Gastroesophageal sphincter (tissue), 4 donors: ENCODE measurements at regions not wholly inside any gene's neighbourhood (a gene's known extent, or its start where the extent isn't known, plus 50 kb on each side); places are given as distances from the start of the nearest gene placed in this dataset.

ENCODE experiments used
- ATAC-seq: fragments of 150-250 bp; one replicate; pipeline ENCODE4 v1.9.1; 2016; ENCODE audit warnings: mild to moderate bottlenecking, moderate library complexity
- H3K27ac ChIP-seq, 4 donors: fragments of 200-600 bp; sonication (generic) in 3 of 4; 1 replicate in 3 of 4; 2 replicates in 1 of 4; pipeline ENCODE4 v1.5.1; 2016 to 2019
- H3K27me3 ChIP-seq: fragments of 200-600 bp; sonication (generic); one replicate; pipeline ENCODE4 v1.5.1; 2019
- H3K36me3 ChIP-seq, 2 donors: fragments of 200-600 bp; sonication (generic); one replicate each; pipeline ENCODE4 v1.5.1; 2019; ENCODE audit warnings: control low read depth in 1 of 2
- H3K4me1 ChIP-seq, 3 donors: fragments of 200-600 bp; sonication (generic); 1 replicate in 2 of 3; 2 replicates in 1 of 3; pipeline ENCODE4 v1.5.1; 2016 to 2019; ENCODE audit warnings: control low read depth in 2 of 3
- H3K4me3 ChIP-seq, 2 donors: fragments of 200-600 bp; sonication (generic); one replicate each; pipeline ENCODE4 v1.5.1; 2019; ENCODE audit warnings: mild to moderate bottlenecking in 1 of 2, moderate library complexity in 1 of 2
- H3K9me3 ChIP-seq, 3 donors: fragments of 200-600 bp; sonication (generic); one replicate each; pipeline ENCODE4 v1.5.1; 2017 to 2019; ENCODE audit warnings: control low read depth in 2 of 3
- EP300 ChIP-seq: sonication (generic); formaldehyde crosslinking; IDR thresholded peaks from one replicate; pipeline ENCODE4 v1.6.1; 2017; ENCODE audit warnings: antibody characterized with exemption, mild to moderate bottlenecking
- POLR2A ChIP-seq, 2 donors: fragments of 450-650 bp; IDR thresholded peaks; one replicate each; pipeline ENCODE4 v1.6.1; 2017; ENCODE audit warnings: antibody characterized with exemption in 2 of 2, mild to moderate bottlenecking in 2 of 2, moderate library complexity in 1 of 2
- POLR2AphosphoS5 ChIP-seq: sonication (generic); formaldehyde crosslinking; IDR thresholded peaks from one replicate; pipeline ENCODE4 v1.6.1; 2017; ENCODE audit warnings: antibody characterized with exemption
- WGBS, 2 donors: methylation state at CpG; one replicate each; pipeline ENCODE4 v1.1.5; 2018; ENCODE audit warnings: low coverage in 1 of 2; 5-methylcytosine and 5-hydroxymethylcytosine counted together
- TF ChIP-seq, protein P1 (sequence below), 4 experiments: fragments of 200-600 bp in 2 of 4; fragments of 450-650 bp in 2 of 4; sonication (generic) in 1 of 4; IDR thresholded peaks; one replicate each; pipeline ENCODE4 v1.5.1; 2017 to 2019; ENCODE audit warnings: antibody characterized with exemption in 4 of 4, mild to moderate bottlenecking in 2 of 4, moderate library complexity in 2 of 4

DNA sequence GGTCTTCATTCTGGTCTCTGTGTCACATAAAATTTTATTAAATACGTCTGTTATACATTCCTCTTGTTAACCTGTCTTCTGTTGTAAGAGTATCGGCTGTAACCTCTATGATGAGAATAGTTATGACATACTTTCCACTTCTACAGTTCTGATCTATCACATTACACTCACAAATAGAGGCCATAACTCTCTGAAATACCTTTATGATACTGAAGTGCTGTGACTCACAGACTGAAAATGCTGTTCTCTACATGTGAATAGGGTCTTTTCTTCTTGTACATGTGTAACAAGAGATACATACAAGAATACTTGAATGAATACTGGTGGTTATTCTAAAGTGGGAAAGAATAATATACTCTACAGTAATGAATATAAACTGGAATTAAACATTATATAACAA, 1047.6 kb downstream of the TECRL start:
- Histone ChIP-seq H3K4me1 (no peaks in the 10 kb centered on the region), H3K27ac (no peak overlapping the region), H3K27me3 (no peaks in the 10 kb centered on the region), H3K4me3 (no peak overlapping the region), H3K36me3 (no peaks in the 10 kb centered on the region), H3K9me3 (no peaks in the 10 kb centered on the region)
- ATAC-seq = no peak
- no peak for TF ChIP-seq POLR2AphosphoS5
- TF ChIP-seq, protein P1, sequence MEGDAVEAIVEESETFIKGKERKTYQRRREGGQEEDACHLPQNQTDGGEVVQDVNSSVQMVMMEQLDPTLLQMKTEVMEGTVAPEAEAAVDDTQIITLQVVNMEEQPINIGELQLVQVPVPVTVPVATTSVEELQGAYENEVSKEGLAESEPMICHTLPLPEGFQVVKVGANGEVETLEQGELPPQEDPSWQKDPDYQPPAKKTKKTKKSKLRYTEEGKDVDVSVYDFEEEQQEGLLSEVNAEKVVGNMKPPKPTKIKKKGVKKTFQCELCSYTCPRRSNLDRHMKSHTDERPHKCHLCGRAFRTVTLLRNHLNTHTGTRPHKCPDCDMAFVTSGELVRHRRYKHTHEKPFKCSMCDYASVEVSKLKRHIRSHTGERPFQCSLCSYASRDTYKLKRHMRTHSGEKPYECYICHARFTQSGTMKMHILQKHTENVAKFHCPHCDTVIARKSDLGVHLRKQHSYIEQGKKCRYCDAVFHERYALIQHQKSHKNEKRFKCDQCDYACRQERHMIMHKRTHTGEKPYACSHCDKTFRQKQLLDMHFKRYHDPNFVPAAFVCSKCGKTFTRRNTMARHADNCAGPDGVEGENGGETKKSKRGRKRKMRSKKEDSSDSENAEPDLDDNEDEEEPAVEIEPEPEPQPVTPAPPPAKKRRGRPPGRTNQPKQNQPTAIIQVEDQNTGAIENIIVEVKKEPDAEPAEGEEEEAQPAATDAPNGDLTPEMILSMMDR (IDR thresholded peaks at IDR 0.05) = no peak
- no peak for TF ChIP-seq EP300
- no peak for TF ChIP-seq POLR2A (IDR thresholded peaks at IDR 0.05)
- WGBS, 2 donors = 50 to 81% methylated on average over 2 of the region's 2 CpGs

- TF ChIP-seq, protein P1 (IDR thresholded peaks at IDR 0.05) = no peak
- TF ChIP-seq POLR2AphosphoS5 (no peak), POLR2A (IDR thresholded peaks at IDR 0.05) (no peak), EP300 (no peak)
- H3K27me3 ChIP-seq = no peaks in the 10 kb centered on the region
- H3K4me1 ChIP-seq = no peaks in the 10 kb centered on the region
- no peak overlapping the region for H3K27ac ChIP-seq
- H3K36me3 ChIP-seq = no peaks in the 10 kb centered on the region
- no peaks in the 10 kb centered on the region for H3K9me3 ChIP-seq
- WGBS, 2 donors = 74 to 83% methylated on average over 3 of the region's 3 CpGs
- ATAC-seq = no peak
- H3K4me3 ChIP-seq = no peak overlapping the region
Observed at GRCh38 chr4:63361066-63361465, 1048.2 kb downstream of the TECRL start.

GRCh38 chr4:63349674-63350025, 1059.6 kb downstream of the TECRL start:
- H3K36me3 ChIP-seq = no peaks in the 10 kb centered on the region
- H3K27ac ChIP-seq = no peak overlapping the region
- peaks cover 0 to 16% (median 0%) of the 10 kb centered on the region in 3 donors for H3K9me3 ChIP-seq
- TF ChIP-seq, protein P1 (IDR thresholded peaks at IDR 0.05) = no peak
- TF ChIP-seq POLR2AphosphoS5 = no peak
- no peak for TF ChIP-seq POLR2A (IDR thresholded peaks at IDR 0.05)
- H3K27me3 ChIP-seq = no peaks in the 10 kb centered on the region
- no peak for ATAC-seq
- 100% methylated on average over 7 of the region's 21 CpGs; no CpG with 5 or more reads in 1 of the 2 donors for WGBS, 2 donors
- no peak overlapping the region for H3K4me3 ChIP-seq
- no peaks in the 10 kb centered on the region for H3K4me1 ChIP-seq

GRCh38 chr4:63348735-63349673, 1060.2 kb downstream of the TECRL start:
- Histone ChIP-seq H3K36me3 (no peaks in the 10 kb centered on the region), H3K4me3 (no peak overlapping the region), H3K9me3 (peaks cover 0 to 16% (median 0%) of the 10 kb centered on the region in 3 donors), H3K27ac (no peak overlapping the region), H3K4me1 (no peaks in the 10 kb centered on the region), H3K27me3 (no peaks in the 10 kb centered on the region)
- 100% methylated on average over 1 to 2 of the region's 58 CpGs for WGBS, 2 donors
- TF ChIP-seq POLR2AphosphoS5 = no peak
- no peak for TF ChIP-seq EP300
- TF ChIP-seq, protein P1 (IDR thresholded peaks at IDR 0.05) = no peak
- TF ChIP-seq POLR2A (IDR thresholded peaks at IDR 0.05) = no peak
- no peak for ATAC-seq

- Histone ChIP-seq H3K4me3 (no peak overlapping the region), H3K36me3 (no peaks in the 10 kb centered on the region), H3K9me3 (peaks cover 0 to 18% (median 0%) of the 10 kb centered on the region in 3 donors), H3K27ac (no peak overlapping the region), H3K27me3 (no peaks in the 10 kb centered on the region), H3K4me1 (no peaks in the 10 kb centered on the region)
- 85% methylated on average over 1 of the region's 1 CpG; no CpG with 5 or more reads in 1 of the 2 donors for WGBS, 2 donors
- ATAC-seq = no peak
- no peak for TF ChIP-seq EP300
- TF ChIP-seq, protein P1 (IDR thresholded peaks at IDR 0.05) = no peak
- TF ChIP-seq POLR2A (IDR thresholded peaks at IDR 0.05) = no peak
- no peak for TF ChIP-seq POLR2AphosphoS5
Observed at GRCh38 chr4:63325140-63325539, 1084.1 kb downstream of the TECRL start.
